B cell (primary cell): ENCODE measurements at regions not wholly inside any gene's neighbourhood (a gene's known extent, or its start where the extent isn't known, plus 50 kb on each side); places are given as distances from the start of the nearest gene placed in this dataset.

Experiments
- ATAC-seq: fragments of 200-7000 bp; cut with Tn5 transposase; one replicate; pipeline ENCODE4 v1.10.0; 2021; ENCODE audit warnings: low read depth, mild to moderate bottlenecking, moderate number of reproducible peaks, moderate library complexity
- CTCF ChIA-PET: fragments of 350-600 bp; sonication (Branson Sonifier 250); formaldehyde crosslinking; loops from one replicate; lab custom pipeline; 2021; ENCODE audit warnings: antibody characterized with exemption, inconsistent platforms; lab: Charles Lee
- POLR2A ChIA-PET: fragments of 350-600 bp; sonication (Branson Sonifier 250); formaldehyde crosslinking; loops from one replicate; lab custom pipeline; 2021; ENCODE audit warnings: antibody characterized with exemption; lab: Charles Lee
- DNase-seq: peaks from one replicate; pipeline ENCODE4 v3.0.0; 2013
- H2AFZ ChIP-seq: 2 replicates; pipeline ENCODE4 v1.6.1; 2012; ENCODE audit warnings: mild to moderate bottlenecking, low read depth, low read length; ENCODE audit not compliant: insufficient read depth, poor library complexity, severe bottlenecking
- H3K27ac ChIP-seq, 2 donors: 1 replicate in 1 of 2; 2 replicates in 1 of 2; pipeline ENCODE4 v1.5.1; 2012 to 2013; ENCODE audit warnings: low read length in 2 of 2, mild to moderate bottlenecking in 2 of 2, moderate library complexity in 1 of 2
- H3K27me3 ChIP-seq, 4 experiments: fragments of 200-600 bp in 1 of 4; sonication (generic) in 1 of 4; replicated peaks in 1 of 4; 1 replicate in 2 of 4; 2 replicates in 2 of 4; pipeline versions ENCODE4 v1.6.1 to v1.7.0; 2013 to 2016; ENCODE audit warnings: low read length in 3 of 4, mild to moderate bottlenecking in 2 of 4, mixed read lengths in 1 of 4, moderate library complexity in 1 of 4; ENCODE audit not compliant: insufficient read depth in 4 of 4, control insufficient read depth in 3 of 4; ENCODE audit errors: control extremely low read depth in 1 of 4
- H3K36me3 ChIP-seq, 2 experiments: replicated peaks in 1 of 2; 1 replicate in 1 of 2; 2 replicates in 1 of 2; pipeline versions ENCODE4 v1.6.1 to v1.7.1; 2013; ENCODE audit warnings: low read length in 1 of 2; ENCODE audit not compliant: insufficient read depth in 2 of 2, control insufficient read depth in 1 of 2; ENCODE audit errors: control extremely low read depth in 1 of 2, extremely low read depth in 1 of 2
- H3K4me1 ChIP-seq, 2 donors: fragments of 200-600 bp in 1 of 2; sonication (generic) in 1 of 2; 1 replicate in 1 of 2; 2 replicates in 1 of 2; pipeline versions ENCODE4 v1.5.1 to v1.6.1; 2013 to 2017; ENCODE audit warnings: low read length in 2 of 2; ENCODE audit not compliant: control insufficient read depth in 2 of 2, insufficient read depth in 2 of 2
- H3K4me2 ChIP-seq: replicated peaks from 2 replicates; pipeline ENCODE3; 2012; ENCODE audit warnings: mild to moderate bottlenecking, low read depth, low read length; ENCODE audit not compliant: poor library complexity, severe bottlenecking
- H3K4me3 ChIP-seq, 5 experiments: fragments of 200-600 bp in 1 of 5; sonication (generic) in 1 of 5; 1 replicate in 3 of 5; 2 replicates in 2 of 5; pipeline versions ENCODE4 v1.5.1 to v1.7.0; 2011 to 2016; ENCODE audit warnings: low read length in 4 of 5, mild to moderate bottlenecking in 4 of 5, low read depth in 2 of 5, control low read depth in 1 of 5, moderate library complexity in 1 of 5; ENCODE audit not compliant: insufficient read depth in 1 of 5; ENCODE audit errors: control extremely low read depth in 1 of 5, extremely low read depth in 1 of 5
- H3K79me2 ChIP-seq: fragments of 200-600 bp; sonication (generic); one replicate; pipeline ENCODE4 v1.6.0; 2016; ENCODE audit warnings: low read length; ENCODE audit not compliant: control insufficient read depth, insufficient read depth
- H3K9ac ChIP-seq: fragments of 200-600 bp; sonication (generic); 2 replicates; pipeline ENCODE4 v1.6.1; 2017; ENCODE audit warnings: mild to moderate bottlenecking, low read length, moderate library complexity
- H3K9me3 ChIP-seq, 3 donors: one replicate each; pipeline versions ENCODE4 v1.6.1 to v1.7.1; 2013; ENCODE audit warnings: low read length in 2 of 3; ENCODE audit not compliant: control insufficient read depth in 2 of 3, insufficient read depth in 1 of 3; ENCODE audit errors: control extremely low read depth in 1 of 3
- H4K20me1 ChIP-seq: 2 replicates; pipeline ENCODE4 v1.6.0; 2012; ENCODE audit warnings: mild to moderate bottlenecking, low read length; ENCODE audit not compliant: insufficient read depth, control insufficient read depth, poor library complexity, severe bottlenecking
- H3K27ac Mint-ChIP-seq: one replicate; pipeline ENCODE4 v1.8.0; 2021; ENCODE audit warnings: mixed read lengths
- H3K27me3 Mint-ChIP-seq: one replicate; pipeline ENCODE4 v1.8.0; 2021; ENCODE audit warnings: mixed read lengths
- H3K4me1 Mint-ChIP-seq: one replicate; pipeline ENCODE4 v1.8.0; 2021; ENCODE audit warnings: mixed read lengths
- H3K4me3 Mint-ChIP-seq: one replicate; pipeline ENCODE4 v1.8.0; 2021; ENCODE audit warnings: mixed read lengths
- H3K9me3 Mint-ChIP-seq: one replicate; pipeline ENCODE4 v1.8.0; 2022; ENCODE audit warnings: mixed read lengths; ENCODE audit not compliant: insufficient read depth
- EZH2 ChIP-seq: IDR thresholded peaks from 2 replicates; pipeline ENCODE4 v1.6.1; 2012; ENCODE audit warnings: borderline replicate concordance, low read depth, mild to moderate bottlenecking, moderate library complexity, low read length; ENCODE audit not compliant: insufficient read depth, poor library complexity, severe bottlenecking
- WGBS: methylation state at CpG from one replicate; pipeline ENCODE4 v1.1.5; 2013; ENCODE audit warnings: missing lambda C conversion rate; ENCODE audit not compliant: insufficient coverage; 5-methylcytosine and 5-hydroxymethylcytosine counted together
- intact Hi-C: fragments of 100-400 bp; cut with micrococcal nuclease; formaldehyde crosslinking; loops from one replicate; pipeline ENCODE4 v1.10.0; 2022
- TF ChIP-seq, protein P1 (sequence below): fragments of 200-600 bp; IDR thresholded peaks from one replicate; pipeline ENCODE4 v1.8.0; 2022; ENCODE audit warnings: antibody characterized with exemption, mild to moderate bottlenecking

DNA sequence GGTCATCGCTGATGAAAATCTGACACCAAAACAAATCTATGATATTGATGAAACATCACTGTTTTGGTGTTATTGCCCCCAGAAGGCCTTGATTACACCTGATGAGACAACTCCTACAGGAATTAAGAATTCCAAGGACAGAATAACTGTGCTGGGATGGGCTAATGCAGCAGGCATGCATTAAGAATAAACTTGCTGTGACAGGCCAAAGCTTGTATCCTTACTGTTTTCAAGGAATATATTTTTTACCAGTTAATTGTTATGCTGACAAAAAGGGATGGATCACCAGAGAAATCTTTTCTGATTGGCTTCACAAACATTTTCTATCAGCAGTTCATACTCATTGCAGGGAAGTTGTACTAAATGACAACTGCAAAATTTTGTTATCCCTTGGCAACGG, 278.2 kb downstream of the IKZF2 start:
- Histone ChIP-seq H3K79me2 (no peaks in the 10 kb centered on the region), H3K4me2 (no peak overlapping the region), H2AFZ (no peak overlapping the region), H3K27ac (no peak overlapping the region), H3K9me3 (peaks cover 0 to 8% (median 0%) of the 10 kb centered on the region in 3 donors), H3K27me3 (no peaks in the 10 kb centered on the region), H3K4me1 (no peaks in the 10 kb centered on the region), H3K4me3 (no peak overlapping the region), H3K9ac (no peak overlapping the region), H4K20me1 (no peaks in the 10 kb centered on the region), H3K36me3 (no peaks in the 10 kb centered on the region)
- H3K9me3 Mint-ChIP-seq: peaks cover 2% of the 10 kb centered on the region
- ATAC-seq: no peak
- no peak for DNase-seq
- WGBS: no CpG with 5 or more reads among the region's 2 CpGs
- no peak overlapping the region for H3K4me3 Mint-ChIP-seq
- ChIA-PET POLR2A (no interaction called here), CTCF (no interaction called here)
- H3K4me1 Mint-ChIP-seq: no peaks in the 10 kb centered on the region
- no peaks in the 10 kb centered on the region for H3K27me3 Mint-ChIP-seq
- intact Hi-C loops: no loop called here
- TF ChIP-seq, protein P1, sequence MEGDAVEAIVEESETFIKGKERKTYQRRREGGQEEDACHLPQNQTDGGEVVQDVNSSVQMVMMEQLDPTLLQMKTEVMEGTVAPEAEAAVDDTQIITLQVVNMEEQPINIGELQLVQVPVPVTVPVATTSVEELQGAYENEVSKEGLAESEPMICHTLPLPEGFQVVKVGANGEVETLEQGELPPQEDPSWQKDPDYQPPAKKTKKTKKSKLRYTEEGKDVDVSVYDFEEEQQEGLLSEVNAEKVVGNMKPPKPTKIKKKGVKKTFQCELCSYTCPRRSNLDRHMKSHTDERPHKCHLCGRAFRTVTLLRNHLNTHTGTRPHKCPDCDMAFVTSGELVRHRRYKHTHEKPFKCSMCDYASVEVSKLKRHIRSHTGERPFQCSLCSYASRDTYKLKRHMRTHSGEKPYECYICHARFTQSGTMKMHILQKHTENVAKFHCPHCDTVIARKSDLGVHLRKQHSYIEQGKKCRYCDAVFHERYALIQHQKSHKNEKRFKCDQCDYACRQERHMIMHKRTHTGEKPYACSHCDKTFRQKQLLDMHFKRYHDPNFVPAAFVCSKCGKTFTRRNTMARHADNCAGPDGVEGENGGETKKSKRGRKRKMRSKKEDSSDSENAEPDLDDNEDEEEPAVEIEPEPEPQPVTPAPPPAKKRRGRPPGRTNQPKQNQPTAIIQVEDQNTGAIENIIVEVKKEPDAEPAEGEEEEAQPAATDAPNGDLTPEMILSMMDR: no peak
- TF ChIP-seq EZH2: no peak
- H3K27ac Mint-ChIP-seq: no peak overlapping the region

DNA sequence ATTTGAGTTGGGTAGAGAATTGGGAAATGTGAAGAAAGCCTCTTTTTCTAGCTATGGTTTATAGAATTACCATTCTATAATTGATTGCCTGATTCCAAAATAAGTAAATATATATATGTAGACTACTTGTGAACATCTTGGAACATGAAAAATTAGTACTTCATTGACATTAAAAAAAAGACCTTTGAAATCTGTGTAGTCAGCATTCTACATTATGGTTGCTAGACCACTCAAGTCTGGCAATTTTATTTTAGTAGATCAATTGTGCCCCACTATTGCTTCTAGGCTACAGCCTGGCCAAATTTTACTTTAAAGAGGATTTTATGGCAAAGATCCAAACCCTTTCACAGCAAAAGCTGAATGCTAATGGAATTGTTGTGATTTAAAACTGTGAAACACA, 279.8 kb downstream of the IKZF2 start:
- no peak for DNase-seq
- Histone ChIP-seq H3K9ac (no peak overlapping the region), H4K20me1 (no peaks in the 10 kb centered on the region), H3K9me3 (peaks cover 0 to 8% (median 1%) of the 10 kb centered on the region in 3 donors), H2AFZ (no peak overlapping the region), H3K4me1 (no peaks in the 10 kb centered on the region), H3K36me3 (no peaks in the 10 kb centered on the region), H3K4me2 (no peak overlapping the region), H3K27ac (no peak overlapping the region), H3K27me3 (no peaks in the 10 kb centered on the region), H3K4me3 (no peak overlapping the region), H3K79me2 (no peaks in the 10 kb centered on the region)
- POLR2A ChIA-PET: no interaction called here
- intact Hi-C loops: no loop called here
- no peak for ATAC-seq
- H3K27me3 Mint-ChIP-seq: no peaks in the 10 kb centered on the region
- CTCF ChIA-PET: no interaction called here
- TF ChIP-seq EZH2: no peak
- TF ChIP-seq, protein P1: no peak
- H3K9me3 Mint-ChIP-seq: peaks cover 2% of the 10 kb centered on the region
- H3K4me1 Mint-ChIP-seq: no peaks in the 10 kb centered on the region
- H3K27ac Mint-ChIP-seq: no peak overlapping the region
- H3K4me3 Mint-ChIP-seq: no peak overlapping the region
